Breast epithelium (tissue), 3 donors: ENCODE measurements at regions not wholly inside any gene's neighbourhood (a gene's known extent, or its start where the extent isn't known, plus 50 kb on each side); places are given as distances from the start of the nearest gene placed in this dataset.

Experiments used
- POLR2A ChIP-seq: fragments of 450-650 bp; IDR thresholded peaks from one replicate; pipeline ENCODE4 v1.6.1; 2016; ENCODE audit warnings: antibody characterized with exemption, mild to moderate bottlenecking, moderate library complexity
- POLR2AphosphoS5 ChIP-seq, 3 donors: sonication (generic); formaldehyde crosslinking; IDR thresholded peaks; one replicate each; pipeline ENCODE4 v1.6.1; 2017; ENCODE audit warnings: antibody characterized with exemption in 3 of 3
- TF ChIP-seq, protein P1 (sequence below), 3 donors: fragments of 450-650 bp; IDR thresholded peaks; one replicate each; pipeline ENCODE4 v1.5.1; 2016 to 2017; ENCODE audit warnings: antibody characterized with exemption in 3 of 3, mild to moderate bottlenecking in 3 of 3, moderate library complexity in 3 of 3

DNA sequence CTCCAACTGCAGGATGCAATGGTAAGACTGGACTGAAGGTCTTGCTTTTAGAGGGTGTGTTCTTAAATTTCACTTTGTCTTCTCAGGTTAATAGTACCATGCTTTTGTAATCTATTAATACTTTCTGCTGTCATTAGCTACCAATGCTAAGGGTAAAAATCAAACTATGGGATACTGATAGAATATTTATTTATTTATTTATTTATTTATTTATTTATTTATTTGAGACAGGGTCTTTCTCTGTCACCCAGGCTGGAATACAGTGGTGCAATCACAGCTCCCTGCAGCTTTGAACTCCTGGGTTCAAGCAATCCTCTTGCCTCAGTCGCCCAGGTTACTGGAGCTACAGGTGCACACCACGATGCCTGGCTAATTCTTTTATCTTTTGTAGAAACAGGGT is 152.1 kb downstream of the SPP2 start:
- TF ChIP-seq POLR2A (no peak), POLR2AphosphoS5 (IDR thresholded peaks at IDR 0.05) (no peak)
- TF ChIP-seq, protein P1, sequence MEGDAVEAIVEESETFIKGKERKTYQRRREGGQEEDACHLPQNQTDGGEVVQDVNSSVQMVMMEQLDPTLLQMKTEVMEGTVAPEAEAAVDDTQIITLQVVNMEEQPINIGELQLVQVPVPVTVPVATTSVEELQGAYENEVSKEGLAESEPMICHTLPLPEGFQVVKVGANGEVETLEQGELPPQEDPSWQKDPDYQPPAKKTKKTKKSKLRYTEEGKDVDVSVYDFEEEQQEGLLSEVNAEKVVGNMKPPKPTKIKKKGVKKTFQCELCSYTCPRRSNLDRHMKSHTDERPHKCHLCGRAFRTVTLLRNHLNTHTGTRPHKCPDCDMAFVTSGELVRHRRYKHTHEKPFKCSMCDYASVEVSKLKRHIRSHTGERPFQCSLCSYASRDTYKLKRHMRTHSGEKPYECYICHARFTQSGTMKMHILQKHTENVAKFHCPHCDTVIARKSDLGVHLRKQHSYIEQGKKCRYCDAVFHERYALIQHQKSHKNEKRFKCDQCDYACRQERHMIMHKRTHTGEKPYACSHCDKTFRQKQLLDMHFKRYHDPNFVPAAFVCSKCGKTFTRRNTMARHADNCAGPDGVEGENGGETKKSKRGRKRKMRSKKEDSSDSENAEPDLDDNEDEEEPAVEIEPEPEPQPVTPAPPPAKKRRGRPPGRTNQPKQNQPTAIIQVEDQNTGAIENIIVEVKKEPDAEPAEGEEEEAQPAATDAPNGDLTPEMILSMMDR (IDR thresholded peaks at IDR 0.05): no peak
